GM18873 (cell line): ENCODE measurements at regions not wholly inside any gene's neighbourhood (a gene's known extent, or its start where the extent isn't known, plus 50 kb on each side); places are given as distances from the start of the nearest gene placed in this dataset.
A peak's percentile ranks its signal among the peaks of the same experiment; 100 is the strongest.
"Not testable (repeated sequence)": the region's sequence is repeated elsewhere in the genome, so short reads cannot be mapped to it uniquely, and the experiment has no call there.

Experiments used
- ATAC-seq: cut with Tn5 transposase; IDR thresholded peaks from one replicate; pipeline ENCODE4 v1.9.1; 2021; ENCODE audit warnings: mild to moderate bottlenecking, moderate library complexity, moderate number of reproducible peaks; ENCODE audit not compliant: unreplicated experiment, low FRiP score

GRCh38 chrX:149420566-149420965 lies 84.5 kb downstream of the IDS start:
- ATAC-seq = not testable (repeated sequence)

GRCh38 chrX:149398027-149398426 lies 107.1 kb downstream of the IDS start:
- no peak for ATAC-seq

DNA sequence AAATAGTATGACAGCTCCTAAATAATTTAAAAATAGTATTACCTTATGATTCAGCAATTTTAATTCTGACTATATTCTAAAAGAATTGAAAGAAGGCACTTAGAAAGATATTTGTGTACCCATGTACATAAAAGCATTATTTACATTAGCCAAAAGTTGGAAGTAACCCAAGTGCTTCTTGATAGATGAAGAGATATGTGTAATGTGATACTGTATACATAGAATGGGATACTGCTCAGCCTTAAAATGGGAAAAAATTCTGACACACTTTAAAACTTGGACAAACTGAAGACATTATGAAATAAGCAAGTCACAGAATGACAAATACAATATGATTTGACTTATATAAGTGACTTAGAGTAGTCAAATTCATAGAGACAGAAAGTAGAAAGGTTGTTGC lies 112.2 kb downstream of the IDS start:
- no peak for ATAC-seq

- no peak for ATAC-seq
These were observed 121.3 kb downstream of the IDS start for GRCh38 chrX:149383852-149384251.

- ATAC-seq = no peak
These were observed 130.4 kb downstream of the IDS start for GRCh38 chrX:149374751-149375150.

DNA sequence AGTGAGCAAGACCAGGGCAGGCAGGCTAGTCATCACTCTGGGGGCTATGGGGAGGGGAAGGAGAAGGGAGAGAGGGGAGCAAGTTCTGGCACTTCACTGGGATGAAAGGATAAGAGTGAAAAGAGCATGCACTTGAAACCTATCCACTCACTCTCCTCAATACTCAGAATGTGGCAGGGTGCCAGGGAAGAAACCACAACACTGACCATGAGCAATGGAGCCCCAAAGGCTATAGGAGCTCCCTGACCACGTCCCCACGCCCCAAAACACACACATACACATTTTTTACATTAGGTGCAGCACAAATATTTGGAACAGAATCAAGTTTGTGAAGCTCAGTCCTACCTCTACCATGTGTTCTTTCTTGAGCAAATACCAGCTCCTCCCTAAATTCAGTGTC lies 132.2 kb downstream of the IDS start:
- ATAC-seq = no peak

DNA sequence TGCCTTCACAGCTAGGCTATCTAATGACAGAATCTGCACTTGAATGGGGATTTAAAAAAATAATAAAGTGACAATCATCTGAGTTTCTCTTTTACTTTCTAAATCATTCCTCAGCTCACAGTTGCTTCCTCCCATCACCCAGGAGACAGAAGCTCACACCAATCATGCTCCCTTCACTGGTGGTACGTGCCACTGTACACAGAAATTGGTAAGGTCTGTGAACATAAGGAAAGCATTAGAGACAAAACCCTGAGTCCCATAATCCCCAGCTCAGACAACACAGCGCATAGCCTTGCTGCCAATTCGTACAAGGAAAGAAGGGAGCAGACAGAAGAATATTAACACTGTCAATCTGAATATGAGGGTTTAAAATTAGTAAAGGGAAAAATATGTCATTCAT lies 133.1 kb downstream of the IDS start:
- no peak for ATAC-seq

- no peak for ATAC-seq
These were observed 135.0 kb downstream of the IDS start for GRCh38 chrX:149370097-149370496.

DNA sequence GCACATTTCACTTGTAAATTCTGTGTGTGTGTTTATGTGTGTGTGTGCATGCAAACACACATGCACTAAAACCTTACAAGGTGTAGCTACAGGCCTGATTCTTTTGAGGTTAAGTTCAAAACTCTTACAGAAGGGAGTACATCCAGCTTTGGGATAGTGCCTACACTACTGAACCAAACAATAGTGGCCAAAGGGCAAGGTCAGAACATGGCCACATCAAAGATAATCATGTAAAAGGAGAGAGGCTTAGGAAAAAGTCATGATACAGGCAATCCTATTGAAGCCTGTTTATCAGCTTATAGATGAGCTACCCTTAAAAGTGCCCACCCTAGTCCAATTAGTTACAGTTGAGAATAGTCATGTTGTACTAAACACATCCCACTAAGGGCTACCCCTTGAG lies 139.6 kb downstream of the IDS start:
- ATAC-seq = no peak

- ATAC-seq = no peak
These were observed 140.0 kb downstream of the IDS start for GRCh38 chrX:149365061-149365460.

DNA sequence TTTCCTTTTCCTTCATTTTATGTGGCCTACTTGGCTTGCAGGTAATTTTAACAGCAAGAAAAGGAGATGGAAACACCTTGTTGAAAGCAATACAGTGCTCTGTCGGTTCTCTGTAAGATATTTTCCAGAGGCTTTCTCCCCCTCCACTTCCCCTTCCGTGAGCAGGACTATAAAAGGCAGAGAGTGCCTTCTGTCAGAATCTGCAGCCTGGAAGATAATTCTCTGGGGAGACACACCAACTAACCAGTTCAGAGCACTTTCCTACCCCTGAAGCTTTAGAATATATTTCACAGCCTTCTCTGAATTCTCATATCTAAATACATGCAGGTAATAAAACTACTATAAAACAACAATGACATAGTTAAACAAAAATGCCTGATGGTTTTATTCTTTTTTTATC lies 141.1 kb downstream of the IDS start:
- no peak for ATAC-seq

GRCh38 chrX:149346306-149346705 lies 158.8 kb downstream of the IDS start:
- no peak for ATAC-seq

DNA sequence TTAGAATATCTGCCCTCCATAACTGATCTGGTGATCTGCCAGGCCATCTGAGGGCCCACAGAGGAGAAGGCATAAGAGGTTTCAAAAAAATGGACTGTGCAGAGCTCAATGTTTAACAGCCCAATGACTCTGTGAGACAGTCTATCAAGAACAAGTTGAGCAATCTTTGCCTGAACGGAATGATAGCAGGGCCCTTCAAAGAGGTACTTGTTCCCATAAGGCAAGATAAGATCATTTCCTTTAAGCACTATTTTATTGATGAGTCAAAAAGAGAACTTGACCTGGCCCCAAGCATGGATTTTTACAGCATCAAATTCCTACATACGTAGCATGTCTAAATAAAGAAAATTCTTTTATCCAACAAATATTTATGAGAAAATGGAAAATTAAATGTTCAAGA lies 182.8 kb downstream of the IDS start:
- ATAC-seq = no peak

DNA sequence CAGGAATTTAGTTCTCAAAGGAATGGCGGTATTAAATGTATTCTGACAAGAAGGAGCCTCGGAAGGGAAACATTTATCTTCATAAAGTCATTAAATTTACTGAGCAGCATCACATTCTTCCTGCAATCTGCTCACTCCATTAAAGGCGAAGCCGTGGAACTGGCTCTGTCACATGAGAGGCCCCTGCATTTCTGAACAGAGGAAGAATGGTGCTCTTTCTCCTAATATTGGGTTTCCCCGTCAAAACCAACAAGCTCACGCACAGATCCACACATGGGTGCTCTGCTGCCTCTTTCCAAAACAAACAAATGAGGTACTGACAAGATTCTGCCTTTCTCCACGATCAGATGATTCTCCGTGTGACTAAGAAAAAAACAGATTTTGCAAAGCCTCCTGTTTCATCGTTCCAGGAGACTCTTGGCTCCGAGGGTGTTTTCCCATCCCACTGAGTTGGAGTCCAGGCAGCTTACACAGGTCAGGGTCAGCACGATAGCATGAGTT lies 191.2 kb downstream of the IDS start:
- no peak for ATAC-seq

GRCh38 chrX:149312988-149313387 lies 192.1 kb downstream of the IDS start:
- ATAC-seq = no peak

GRCh38 chrX:149312097-149312496 lies 193.0 kb downstream of the IDS start:
- no peak for ATAC-seq

DNA sequence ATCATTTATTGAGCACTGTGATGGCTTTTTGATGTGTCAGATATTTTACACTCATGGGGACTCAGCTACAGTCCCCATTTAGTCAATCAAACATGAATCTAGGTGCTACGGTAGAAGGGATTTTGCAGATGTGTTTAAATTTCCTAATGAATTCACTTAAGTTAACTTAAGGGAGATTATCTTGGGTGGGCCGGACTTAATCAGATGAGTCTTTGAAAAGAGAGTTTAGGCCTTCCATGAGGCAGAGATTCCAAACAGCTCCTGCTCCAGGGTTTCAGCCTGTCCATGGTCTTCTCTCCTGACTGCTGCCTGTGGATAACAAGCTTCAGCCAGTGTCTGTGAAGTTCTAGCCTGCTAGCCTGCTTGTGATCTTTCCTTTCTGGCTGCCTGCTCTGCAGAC lies 202.4 kb downstream of the IDS start:
- no peak for ATAC-seq

DNA sequence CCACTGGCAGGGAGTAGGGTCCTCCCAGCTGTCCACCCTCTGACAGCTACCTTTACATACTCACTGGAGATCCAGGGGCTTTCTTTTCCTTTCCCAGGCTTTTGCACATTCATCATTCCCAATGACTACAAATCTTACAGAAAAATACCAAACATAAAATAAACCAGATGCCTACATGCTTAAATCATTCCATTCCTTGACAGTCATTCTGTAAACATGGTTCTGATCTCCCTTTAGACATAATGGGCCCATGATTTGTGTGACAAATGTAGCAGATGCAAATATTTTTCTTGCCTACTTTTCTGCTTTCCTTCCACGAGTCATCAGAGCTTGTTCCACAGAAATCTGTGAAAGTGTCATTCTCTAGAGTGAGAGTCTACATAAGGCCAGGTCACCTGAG lies 207.0 kb downstream of the IDS start:
- no peak for ATAC-seq

- no peak for ATAC-seq
These were observed 209.0 kb downstream of the IDS start for GRCh38 chrX:149296092-149296491.

DNA sequence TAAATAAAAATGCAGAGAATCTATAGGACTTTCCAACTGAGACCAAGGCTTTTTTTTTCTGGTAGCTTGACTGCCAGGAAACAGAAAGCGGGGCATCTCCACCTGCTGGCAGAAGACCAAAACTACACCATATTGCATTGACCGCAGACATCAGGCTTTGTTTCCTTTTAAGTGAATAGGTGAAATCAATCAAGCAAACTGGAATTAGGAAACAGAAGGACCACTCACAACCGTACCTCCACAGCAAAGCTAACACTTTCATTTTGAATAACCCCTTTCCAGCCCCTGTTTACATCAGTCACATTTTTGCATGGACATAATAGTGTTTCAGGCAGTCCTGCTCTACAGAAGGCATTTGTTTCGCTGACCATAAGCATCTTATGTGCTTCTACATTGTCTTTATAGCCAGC lies 218.2 kb downstream of the IDS start:
- peak; percentile 75 for ATAC-seq

DNA sequence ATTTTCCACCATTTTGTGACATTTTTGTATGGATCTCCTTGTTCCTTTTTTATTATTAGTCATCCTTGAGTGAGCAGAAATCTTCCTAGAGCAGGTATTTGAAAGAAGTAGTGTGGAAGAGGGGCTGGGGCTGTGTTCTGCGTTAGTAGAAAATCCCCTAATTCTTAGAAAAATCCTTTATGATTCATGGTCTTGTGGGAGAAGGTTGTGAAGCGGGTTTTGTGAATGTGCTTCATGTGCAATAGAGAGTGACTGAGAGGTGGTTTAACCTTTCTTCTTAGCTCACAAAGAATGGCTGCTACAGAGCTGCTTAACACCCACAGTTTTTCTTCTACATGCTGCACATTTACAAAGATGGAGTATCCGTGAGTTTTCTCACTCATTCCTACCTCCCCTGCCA lies 220.5 kb downstream of the IDS start:
- ATAC-seq = no peak

GRCh38 chrX:149283853-149284252 lies 221.3 kb downstream of the IDS start:
- ATAC-seq = no peak

- no peak for ATAC-seq
These were observed 222.2 kb downstream of the IDS start for GRCh38 chrX:149282909-149283308.
